T-helper 17 cell (primary cell): ENCODE measurements at regions not wholly inside any gene's neighbourhood (a gene's known extent, or its start where the extent isn't known, plus 50 kb on each side); places are given as distances from the start of the nearest gene placed in this dataset.

Source experiments
- ATAC-seq: fragments of 150-1000 bp; cut with Tn5 transposase; 2 replicates; pipeline ENCODE4 v1.10.0; 2021; ENCODE audit warnings: mild to moderate bottlenecking, moderate library complexity
- DNase-seq, 3 donors: peaks; one replicate each; pipeline versions ENCODE4 v3.0.0 to v3.0.0-alpha.2; 2020 to 2021
- H3K9me3 ChIP-seq: one replicate; pipeline ENCODE4 v1.7.0; 2013; ENCODE audit warnings: low read length, mild to moderate bottlenecking; ENCODE audit not compliant: control insufficient read depth, poor library complexity, severe bottlenecking
- H3K27ac Mint-ChIP-seq: one replicate; pipeline ENCODE4 v1.8.0; 2022; ENCODE audit warnings: mild to moderate bottlenecking, moderate library complexity, mixed read lengths
- H3K27me3 Mint-ChIP-seq: one replicate; pipeline ENCODE4 v1.8.0; 2022; ENCODE audit warnings: mixed read lengths
- H3K36me3 Mint-ChIP-seq: one replicate; pipeline ENCODE4 v1.8.0; 2022; ENCODE audit warnings: low read depth, mixed read lengths
- H3K4me1 Mint-ChIP-seq: one replicate; pipeline ENCODE4 v1.8.0; 2022; ENCODE audit warnings: mild to moderate bottlenecking, mixed read lengths
- H3K4me3 Mint-ChIP-seq: one replicate; pipeline ENCODE4 v1.8.0; 2022; ENCODE audit warnings: mild to moderate bottlenecking, moderate library complexity, mixed read lengths

- DNase-seq (no peak), ATAC-seq (no peak)
- Mint-ChIP-seq H3K4me1 (no peaks in the 10 kb centered on the region), H3K36me3 (no peaks in the 10 kb centered on the region), H3K27ac (no peak overlapping the region), H3K4me3 (no peak overlapping the region), H3K27me3 (peaks cover 5% of the 10 kb centered on the region)
- H3K9me3 ChIP-seq, result no peaks in the 10 kb centered on the region
Measured at GRCh38 chr13:106786006-106786563, 218.1 kb upstream of the ARGLU1 start.

DNA sequence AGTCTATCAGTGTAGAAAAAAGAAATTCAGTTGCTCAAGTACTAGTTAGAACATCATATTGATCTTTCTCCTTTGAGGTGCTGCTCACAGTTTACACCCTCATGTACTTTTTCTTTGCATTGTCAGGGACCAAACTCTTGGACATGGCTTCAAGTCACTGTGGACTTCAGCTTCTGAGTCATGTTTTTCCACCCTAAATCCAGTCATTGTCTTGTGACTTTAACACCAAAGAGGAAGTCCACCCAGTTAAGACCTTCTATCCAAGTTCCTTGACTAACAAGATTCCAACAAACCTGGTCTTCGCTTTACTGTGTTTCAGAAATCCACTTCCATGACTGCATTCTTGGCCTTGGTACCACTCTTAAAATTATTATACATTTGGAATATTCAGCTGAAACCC is 206.7 kb upstream of the ARGLU1 start:
- no peak overlapping the region for H3K4me3 Mint-ChIP-seq
- ATAC-seq (no peak), DNase-seq (no peak)
- no peak overlapping the region for H3K27ac Mint-ChIP-seq
- H3K9me3 ChIP-seq, result no peaks in the 10 kb centered on the region
- H3K27me3 Mint-ChIP-seq, result no peaks in the 10 kb centered on the region
- no peaks in the 10 kb centered on the region for H3K36me3 Mint-ChIP-seq
- no peaks in the 10 kb centered on the region for H3K4me1 Mint-ChIP-seq

DNA sequence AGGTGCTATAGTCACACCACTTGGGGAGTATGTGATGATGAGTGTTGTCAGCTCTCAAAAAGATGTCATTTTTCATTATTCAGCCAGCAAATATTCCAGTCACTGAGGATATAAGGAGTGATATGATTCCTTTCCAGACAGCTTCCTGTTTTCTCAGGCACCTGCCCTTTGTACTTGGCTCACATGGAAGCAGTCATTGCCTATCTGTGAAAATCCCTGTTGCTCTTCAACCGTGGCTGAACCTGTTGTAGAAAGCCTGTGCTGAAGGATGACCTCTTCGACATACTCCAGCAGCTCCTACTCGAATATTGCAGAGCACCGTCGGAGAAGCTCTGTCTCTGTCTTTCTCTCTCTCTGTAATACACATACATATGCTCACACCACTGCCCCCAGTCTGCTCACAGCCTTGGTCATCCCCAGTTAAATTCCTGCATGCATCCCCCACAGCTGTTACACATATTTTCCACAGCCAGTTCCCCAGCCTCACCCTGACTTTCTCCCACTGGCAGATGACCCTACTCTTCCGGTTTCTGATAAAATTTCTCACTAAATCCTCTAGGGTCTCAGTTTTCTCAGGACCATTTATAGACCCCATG is 204.2 kb upstream of the ARGLU1 start:
- Mint-ChIP-seq H3K36me3 (no peaks in the 10 kb centered on the region), H3K27me3 (no peaks in the 10 kb centered on the region), H3K27ac (no peak overlapping the region), H3K4me1 (no peaks in the 10 kb centered on the region), H3K4me3 (no peak overlapping the region)
- H3K9me3 ChIP-seq, result no peaks in the 10 kb centered on the region
- no peak for DNase-seq
- ATAC-seq, result no peak

DNA sequence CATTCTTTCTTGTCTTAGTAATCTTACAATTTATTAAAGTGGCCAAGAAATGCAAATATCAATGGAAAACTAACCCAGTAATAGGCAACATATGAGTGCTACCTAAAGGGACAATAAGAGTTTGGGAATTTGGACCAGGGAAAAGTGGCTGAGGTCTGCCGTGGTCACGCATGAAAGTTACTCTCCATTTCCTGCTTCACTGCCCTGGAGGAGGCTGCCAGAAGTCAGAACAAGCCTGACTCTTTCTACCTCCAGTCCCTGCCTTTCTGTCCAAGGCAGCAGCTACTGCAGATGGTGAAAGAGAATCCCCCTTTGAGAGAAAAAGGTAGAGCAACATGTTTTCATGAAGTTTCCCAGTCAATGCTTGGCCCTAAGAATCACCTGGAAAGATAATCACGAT is 201.1 kb upstream of the ARGLU1 start:
- Mint-ChIP-seq H3K27me3 (no peaks in the 10 kb centered on the region), H3K4me3 (no peak overlapping the region), H3K27ac (no peak overlapping the region), H3K36me3 (no peaks in the 10 kb centered on the region), H3K4me1 (no peaks in the 10 kb centered on the region)
- ATAC-seq (no peak), DNase-seq (no peak)
- H3K9me3 ChIP-seq, result no peaks in the 10 kb centered on the region

DNA sequence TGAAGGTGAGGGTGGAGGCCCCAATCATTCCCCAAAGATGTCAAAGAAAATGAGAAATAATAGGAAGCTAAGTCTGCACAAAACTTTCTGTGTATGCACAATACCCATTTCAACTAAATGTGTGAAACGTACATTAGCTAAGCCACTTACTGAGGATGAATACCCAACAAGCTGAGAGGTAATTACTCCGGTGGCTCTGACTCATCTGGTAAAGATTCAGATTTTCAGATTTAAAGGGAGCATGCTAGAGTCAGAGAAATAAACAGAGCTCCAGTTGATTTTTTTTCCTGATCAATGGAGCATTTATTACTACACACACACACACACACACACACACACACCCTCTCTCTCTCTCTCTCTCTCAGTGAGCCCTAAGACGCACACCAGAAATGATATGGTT is 194.8 kb upstream of the ARGLU1 start:
- Mint-ChIP-seq H3K27me3 (no peaks in the 10 kb centered on the region), H3K36me3 (no peaks in the 10 kb centered on the region), H3K4me3 (no peak overlapping the region), H3K27ac (no peak overlapping the region), H3K4me1 (no peaks in the 10 kb centered on the region)
- DNase-seq (no peak), ATAC-seq (no peak)
- H3K9me3 ChIP-seq, result no peaks in the 10 kb centered on the region

- no peak overlapping the region for H3K27ac Mint-ChIP-seq
- peaks cover 34% of the 10 kb centered on the region for H3K27me3 Mint-ChIP-seq
- no peak overlapping the region for H3K4me3 Mint-ChIP-seq
- DNase-seq, result no peak
- no peaks in the 10 kb centered on the region for H3K9me3 ChIP-seq
- H3K4me1 Mint-ChIP-seq, result peaks cover 9% of the 10 kb centered on the region
- ATAC-seq, result no peak
- no peaks in the 10 kb centered on the region for H3K36me3 Mint-ChIP-seq
Measured at GRCh38 chr13:106756446-106756845, 188.5 kb upstream of the ARGLU1 start.

DNA sequence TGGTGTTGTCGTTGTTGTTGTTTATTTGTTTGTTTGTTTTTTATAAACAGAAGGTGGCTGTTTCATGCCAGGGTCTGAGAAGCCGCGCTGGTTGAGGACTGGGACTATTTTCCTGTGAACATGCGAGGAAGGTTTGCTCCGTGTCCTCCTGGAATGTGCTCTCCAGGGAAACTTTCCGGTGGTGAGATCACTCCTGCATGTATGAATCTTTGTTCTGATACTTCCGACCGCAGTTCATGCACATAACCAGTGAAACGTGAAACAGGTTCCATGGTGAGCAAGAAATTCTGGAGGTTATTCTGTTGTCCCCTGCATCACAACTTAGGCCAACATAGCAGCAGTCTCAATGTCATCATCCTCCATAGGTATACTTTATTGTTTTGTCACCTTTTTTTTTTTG is 187.6 kb upstream of the ARGLU1 start:
- Mint-ChIP-seq H3K27ac (no peak overlapping the region), H3K36me3 (no peaks in the 10 kb centered on the region), H3K4me3 (no peak overlapping the region), H3K4me1 (peaks cover 9% of the 10 kb centered on the region), H3K27me3 (peaks cover 34% of the 10 kb centered on the region)
- no peaks in the 10 kb centered on the region for H3K9me3 ChIP-seq
- ATAC-seq (no peak), DNase-seq (no peak)

GRCh38 chr13:106753251-106753650 is 185.3 kb upstream of the ARGLU1 start:
- DNase-seq (no peak), ATAC-seq (no peak)
- Mint-ChIP-seq H3K4me1 (peaks cover 9% of the 10 kb centered on the region), H3K4me3 (no peak overlapping the region), H3K36me3 (no peaks in the 10 kb centered on the region), H3K27me3 (peaks cover 34% of the 10 kb centered on the region), H3K27ac (no peak overlapping the region)
- no peaks in the 10 kb centered on the region for H3K9me3 ChIP-seq

DNA sequence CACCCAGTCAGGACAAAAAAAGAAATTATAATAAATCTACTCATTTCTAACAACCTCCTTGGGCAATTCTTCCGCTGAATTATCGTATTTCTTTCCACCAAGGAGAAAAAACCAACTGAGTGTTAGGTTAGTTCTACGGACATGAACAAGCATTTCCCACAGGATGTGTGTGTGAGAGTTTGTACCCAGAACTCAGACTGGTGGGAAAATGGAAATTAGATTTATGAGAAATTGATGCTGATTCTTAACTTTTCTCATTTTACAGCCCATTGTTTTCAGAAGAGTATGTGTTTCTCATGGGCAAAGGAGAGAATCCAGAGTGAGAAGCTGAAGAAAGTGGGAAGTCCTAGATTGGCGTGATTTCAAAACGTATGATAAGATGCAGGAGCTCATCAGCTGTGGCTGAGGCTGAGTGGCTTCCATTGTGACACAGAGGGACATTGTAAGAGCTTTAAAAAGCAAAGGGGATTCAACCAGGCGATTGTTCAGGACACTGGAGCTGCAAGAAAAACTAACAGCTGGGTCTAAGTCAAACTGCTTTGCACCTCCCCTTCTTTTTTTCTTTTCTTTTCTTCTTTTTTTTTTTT is 184.7 kb upstream of the ARGLU1 start:
- peaks cover 9% of the 10 kb centered on the region for H3K4me1 Mint-ChIP-seq
- no peaks in the 10 kb centered on the region for H3K9me3 ChIP-seq
- no peak for ATAC-seq
- DNase-seq, result no peak
- no peak overlapping the region for H3K4me3 Mint-ChIP-seq
- no peak overlapping the region for H3K27ac Mint-ChIP-seq
- peaks cover 34% of the 10 kb centered on the region for H3K27me3 Mint-ChIP-seq
- no peaks in the 10 kb centered on the region for H3K36me3 Mint-ChIP-seq

GRCh38 chr13:106748785-106749184 is 180.8 kb upstream of the ARGLU1 start:
- ATAC-seq (no peak), DNase-seq (no peak)
- Mint-ChIP-seq H3K4me3 (no peak overlapping the region), H3K27ac (no peak overlapping the region), H3K4me1 (peaks cover 6% of the 10 kb centered on the region), H3K27me3 (peaks cover 15% of the 10 kb centered on the region), H3K36me3 (no peaks in the 10 kb centered on the region)
- no peaks in the 10 kb centered on the region for H3K9me3 ChIP-seq

DNA sequence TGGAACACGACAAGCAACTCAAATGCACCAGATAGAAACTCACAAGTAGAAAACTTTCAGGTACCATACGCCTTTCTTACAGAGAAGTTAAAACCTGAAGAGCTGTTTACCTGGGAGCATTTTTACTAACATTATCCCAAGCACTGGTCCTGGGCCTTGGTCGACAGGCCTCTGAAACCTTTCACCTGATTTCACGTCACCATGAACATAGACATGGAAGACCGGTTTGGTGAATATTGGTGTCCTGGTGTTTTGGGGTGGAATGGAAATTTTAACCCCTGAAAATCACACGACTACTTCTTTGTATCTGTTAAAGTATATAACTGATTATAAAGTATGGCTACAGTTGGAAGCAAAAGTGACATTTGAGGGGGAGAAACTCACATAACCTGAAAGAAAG is 176.6 kb upstream of the ARGLU1 start:
- Mint-ChIP-seq H3K27me3 (no peaks in the 10 kb centered on the region), H3K4me3 (no peak overlapping the region), H3K27ac (no peak overlapping the region), H3K4me1 (no peaks in the 10 kb centered on the region), H3K36me3 (no peaks in the 10 kb centered on the region)
- ATAC-seq (no peak), DNase-seq (no peak)
- H3K9me3 ChIP-seq, result no peaks in the 10 kb centered on the region

DNA sequence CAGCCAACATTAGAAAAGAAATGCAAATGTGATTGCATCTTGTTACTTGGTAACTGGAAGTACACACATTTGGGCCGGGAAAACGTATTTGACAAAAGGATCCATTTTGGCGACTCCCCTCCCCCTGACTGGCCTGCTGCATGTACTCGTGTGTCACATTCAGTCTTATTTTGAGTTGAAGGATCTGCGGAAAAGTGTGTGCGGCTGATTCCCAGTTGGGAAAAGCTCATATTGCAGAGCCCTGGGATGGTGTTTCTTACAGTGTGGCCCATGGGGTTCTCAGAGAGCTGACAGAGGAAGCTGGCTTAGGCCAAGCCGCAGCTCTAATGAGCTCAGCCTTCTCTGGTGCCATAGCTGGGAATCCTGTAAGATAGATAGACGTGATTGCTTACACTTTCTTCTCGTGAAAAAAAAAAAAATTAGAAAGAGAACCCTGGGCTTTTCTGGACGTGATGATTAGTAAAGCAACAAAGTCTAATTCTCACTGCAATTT is 170.3 kb upstream of the ARGLU1 start:
- Mint-ChIP-seq H3K4me3 (no peak overlapping the region), H3K36me3 (no peaks in the 10 kb centered on the region), H3K27ac (no peak overlapping the region), H3K4me1 (no peaks in the 10 kb centered on the region), H3K27me3 (peaks cover 12% of the 10 kb centered on the region)
- DNase-seq, result no peak
- ATAC-seq, result no peak
- H3K9me3 ChIP-seq, result no peaks in the 10 kb centered on the region

GRCh38 chr13:106736941-106737340 is 169.0 kb upstream of the ARGLU1 start:
- no peak for DNase-seq
- H3K9me3 ChIP-seq, result no peaks in the 10 kb centered on the region
- Mint-ChIP-seq H3K4me1 (no peaks in the 10 kb centered on the region), H3K27me3 (peaks cover 12% of the 10 kb centered on the region), H3K27ac (no peak overlapping the region), H3K36me3 (no peaks in the 10 kb centered on the region), H3K4me3 (no peak overlapping the region)
- ATAC-seq, result no peak

DNA sequence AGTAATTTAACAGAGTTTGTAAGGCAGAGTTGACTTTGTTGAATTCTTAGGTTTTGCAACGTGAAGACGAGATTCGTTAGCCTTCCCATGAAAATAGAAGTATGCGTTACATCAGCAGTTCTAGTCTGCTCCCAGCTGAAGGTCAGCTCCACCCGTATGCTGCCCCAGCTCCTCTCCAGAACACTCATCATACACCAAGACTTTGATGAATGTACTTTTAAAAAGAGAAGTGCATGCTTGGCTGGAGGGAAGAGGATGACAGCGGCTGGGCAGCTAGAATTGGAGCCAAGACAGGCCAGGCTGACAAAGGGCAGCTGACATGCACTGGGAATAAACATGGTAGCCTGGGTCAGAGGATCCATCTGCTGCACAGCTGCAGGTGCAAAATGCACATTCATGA is 166.3 kb upstream of the ARGLU1 start:
- ATAC-seq (no peak), DNase-seq (no peak)
- H3K4me1 Mint-ChIP-seq, result no peaks in the 10 kb centered on the region
- H3K36me3 Mint-ChIP-seq, result no peaks in the 10 kb centered on the region
- peaks cover 12% of the 10 kb centered on the region for H3K27me3 Mint-ChIP-seq
- no peak overlapping the region for H3K27ac Mint-ChIP-seq
- no peaks in the 10 kb centered on the region for H3K9me3 ChIP-seq
- H3K4me3 Mint-ChIP-seq, result no peak overlapping the region
